Trophoblast cell (in vitro differentiated cells and primary cell): ENCODE measurements at regions not wholly inside any gene's neighbourhood (a gene's known extent, or its start where the extent isn't known, plus 50 kb on each side); places are given as distances from the start of the nearest gene placed in this dataset.

ENCODE experiments used
- DNase-seq, 2 donors: peaks; one replicate each; pipeline ENCODE4 v3.0.0-alpha.2; 2016
- H2AFZ ChIP-seq: 2 replicates; pipeline ENCODE4 v1.6.1; 2013; ENCODE audit warnings: low read length, moderate library complexity, mild to moderate bottlenecking; ENCODE audit not compliant: insufficient read depth, poor library complexity
- H2AK5ac ChIP-seq: 2 replicates; pipeline ENCODE4 v1.6.1; 2013; ENCODE audit warnings: mild to moderate bottlenecking, low read length
- H2BK120ac ChIP-seq: 2 replicates; pipeline ENCODE4 v1.6.1; 2013; ENCODE audit warnings: low read length, mild to moderate bottlenecking, moderate library complexity; ENCODE audit not compliant: insufficient read depth, poor library complexity
- H2BK12ac ChIP-seq: 2 replicates; pipeline ENCODE4 v1.6.1; 2013; ENCODE audit warnings: mild to moderate bottlenecking, low read length, moderate library complexity
- H2BK5ac ChIP-seq: 2 replicates; pipeline ENCODE4 v1.6.1; 2013; ENCODE audit warnings: low read length, low read depth, moderate library complexity, mild to moderate bottlenecking; ENCODE audit not compliant: poor library complexity
- H3K14ac ChIP-seq: 2 replicates; pipeline ENCODE4 v1.6.1; 2013; ENCODE audit warnings: mild to moderate bottlenecking, low read length
- H3K18ac ChIP-seq: 2 replicates; pipeline ENCODE4 v1.6.1; 2013; ENCODE audit warnings: mild to moderate bottlenecking, low read length
- H3K23ac ChIP-seq: 2 replicates; pipeline ENCODE4 v1.6.1; 2013; ENCODE audit warnings: low read length
- H3K27ac ChIP-seq: 2 replicates; pipeline ENCODE4 v1.5.1; 2013; ENCODE audit warnings: low read depth, mild to moderate bottlenecking, inconsistent platforms, low read length, moderate library complexity
- H3K27me3 ChIP-seq: 2 replicates; pipeline ENCODE4 v1.6.1; 2013; ENCODE audit warnings: inconsistent platforms, mild to moderate bottlenecking, low read length, moderate library complexity; ENCODE audit not compliant: insufficient read depth
- H3K36me3 ChIP-seq, 2 experiments: 1 replicate in 1 of 2; 2 replicates in 1 of 2; pipeline ENCODE4 v1.6.1; 2013; ENCODE audit warnings: low read length in 2 of 2, mild to moderate bottlenecking in 2 of 2, moderate library complexity in 1 of 2; ENCODE audit not compliant: insufficient read depth in 2 of 2, control insufficient read depth in 1 of 2
- H3K4ac ChIP-seq: 2 replicates; pipeline ENCODE4 v1.6.1; 2013; ENCODE audit warnings: low read depth, mild to moderate bottlenecking, low read length, moderate library complexity
- H3K4me1 ChIP-seq, 2 experiments: 1 replicate in 1 of 2; 2 replicates in 1 of 2; pipeline ENCODE4 v1.6.1; 2013; ENCODE audit warnings: low read length in 2 of 2, mild to moderate bottlenecking in 2 of 2, moderate library complexity in 1 of 2; ENCODE audit not compliant: insufficient read depth in 2 of 2, control insufficient read depth in 1 of 2
- H3K4me2 ChIP-seq: 2 replicates; pipeline ENCODE4 v1.6.1; 2013; ENCODE audit warnings: inconsistent platforms, mild to moderate bottlenecking, low read length, moderate library complexity
- H3K4me3 ChIP-seq: 2 replicates; pipeline ENCODE4 v1.5.1; 2013; ENCODE audit warnings: mild to moderate bottlenecking, low read depth, low read length, inconsistent platforms
- H3K79me1 ChIP-seq: one replicate; pipeline ENCODE4 v1.6.1; 2013; ENCODE audit warnings: low read length
- H3K79me2 ChIP-seq: 2 replicates; pipeline ENCODE4 v1.6.1; 2013; ENCODE audit warnings: low read length, mild to moderate bottlenecking; ENCODE audit not compliant: control insufficient read depth, insufficient read depth, poor library complexity
- H3K9ac ChIP-seq: 2 replicates; pipeline ENCODE4 v1.6.1; 2013; ENCODE audit warnings: mild to moderate bottlenecking, low read length
- H3K9me3 ChIP-seq: 2 replicates; pipeline ENCODE4 v1.6.1; 2013; ENCODE audit warnings: low read depth, mild to moderate bottlenecking, control low read depth, inconsistent platforms, low read length; ENCODE audit not compliant: insufficient read depth
- H4K12ac ChIP-seq: 2 replicates; pipeline ENCODE4 v1.6.1; 2013; ENCODE audit warnings: low read depth, mild to moderate bottlenecking, low read length, moderate library complexity
- H4K8ac ChIP-seq: 2 replicates; pipeline ENCODE4 v1.6.1; 2013; ENCODE audit warnings: low read depth, mild to moderate bottlenecking, low read length, moderate library complexity
- H4K91ac ChIP-seq: one replicate; pipeline ENCODE4 v1.6.1; 2013; ENCODE audit warnings: low read depth, mild to moderate bottlenecking, low read length, moderate library complexity
- WGBS: extraction: QIAGEN DNeasy Blood & Tissue Kit; methylation state at CpG from one replicate; pipeline ENCODE4 v1.1.7; 2013; ENCODE audit warnings: missing lambda C conversion rate; ENCODE audit not compliant: insufficient read length, insufficient coverage; ENCODE audit errors: extremely low coverage; 5-methylcytosine and 5-hydroxymethylcytosine counted together

DNA sequence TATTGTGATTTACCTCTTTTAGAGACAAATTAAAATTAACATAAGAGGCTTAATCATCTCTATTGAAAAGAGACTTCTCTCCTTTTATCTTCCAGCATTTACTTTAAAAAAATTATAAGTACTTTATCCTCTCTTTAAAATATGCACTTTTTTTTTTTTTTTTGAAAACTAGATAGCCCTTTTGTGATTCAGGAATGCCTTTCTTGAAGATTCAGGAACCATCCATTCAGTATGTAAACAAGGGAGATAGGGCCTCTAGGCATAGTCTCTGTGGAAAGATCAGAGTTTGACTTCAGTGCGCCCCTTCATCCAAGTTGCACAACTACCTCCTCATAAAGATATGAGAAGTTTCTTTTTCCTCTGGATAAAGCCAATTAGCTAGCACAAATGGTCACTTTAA lies 1163.7 kb downstream of the SI start:
- Histone ChIP-seq H3K36me3 (no peaks in the 10 kb centered on the region), H3K27ac (no peak overlapping the region), H3K23ac (no peak overlapping the region), H3K4me1 (no peaks in the 10 kb centered on the region), H3K4me3 (no peak overlapping the region), H3K9me3 (no peaks in the 10 kb centered on the region), H3K18ac (no peak overlapping the region), H3K79me2 (no peaks in the 10 kb centered on the region), H3K4ac (no peak overlapping the region), H2BK5ac (no peak overlapping the region), H3K4me2 (no peak overlapping the region), H4K12ac (no peak overlapping the region), H2BK120ac (no peak overlapping the region), H4K91ac (no peak overlapping the region), H3K79me1 (no peaks in the 10 kb centered on the region), H2BK12ac (no peak overlapping the region), H4K8ac (no peak overlapping the region), H2AFZ (no peak overlapping the region), H3K14ac (no peak overlapping the region), H3K9ac (no peak overlapping the region), H3K27me3 (no peaks in the 10 kb centered on the region), H2AK5ac (no peak overlapping the region)
- no CpG with 5 or more reads among the region's 1 CpG for WGBS
- peak in 1 of 2 donors; percentile 4 for DNase-seq

DNA sequence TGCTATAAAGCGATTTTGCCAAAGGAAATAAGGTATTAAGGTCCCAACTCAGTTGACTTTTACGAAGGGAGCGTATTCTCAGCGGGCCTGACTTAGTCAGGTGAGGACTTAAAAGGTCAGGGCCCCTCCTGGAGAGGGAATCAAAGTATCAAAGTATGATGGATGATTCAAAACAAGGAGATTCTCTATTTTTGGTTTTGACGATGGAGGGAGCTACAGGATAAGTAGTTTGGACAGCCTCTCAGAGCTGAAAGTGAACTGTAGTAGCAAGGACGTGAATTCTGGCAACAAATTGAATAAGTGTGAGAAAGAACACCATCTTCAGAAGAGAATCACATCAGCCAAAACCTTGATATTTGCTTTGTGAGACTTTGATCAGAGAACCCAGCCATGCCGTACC lies 1186.5 kb downstream of the SI start:
- no peak overlapping the region for H2BK120ac ChIP-seq
- no peak overlapping the region for H3K27ac ChIP-seq
- no peak overlapping the region for H3K4ac ChIP-seq
- no peak overlapping the region for H4K12ac ChIP-seq
- no peak overlapping the region for H3K18ac ChIP-seq
- H3K4me2 ChIP-seq, result no peak overlapping the region
- no peaks in the 10 kb centered on the region for H3K27me3 ChIP-seq
- H3K36me3 ChIP-seq, result no peaks in the 10 kb centered on the region
- no peaks in the 10 kb centered on the region for H3K9me3 ChIP-seq
- H3K23ac ChIP-seq, result no peak overlapping the region
- no peak overlapping the region for H3K4me3 ChIP-seq
- DNase-seq, result peak in 1 of 2 donors; percentile 7
- H3K79me2 ChIP-seq, result no peaks in the 10 kb centered on the region
- WGBS, result no CpG with 5 or more reads among the region's 7 CpGs
- H3K79me1 ChIP-seq, result no peaks in the 10 kb centered on the region
- no peak overlapping the region for H4K91ac ChIP-seq
- H3K4me1 ChIP-seq, result no peaks in the 10 kb centered on the region
- H3K9ac ChIP-seq, result no peak overlapping the region
- H3K14ac ChIP-seq, result no peak overlapping the region
- no peak overlapping the region for H2BK5ac ChIP-seq
- no peak overlapping the region for H2AFZ ChIP-seq
- no peak overlapping the region for H2BK12ac ChIP-seq
- H4K8ac ChIP-seq, result no peak overlapping the region
- no peak overlapping the region for H2AK5ac ChIP-seq

DNA sequence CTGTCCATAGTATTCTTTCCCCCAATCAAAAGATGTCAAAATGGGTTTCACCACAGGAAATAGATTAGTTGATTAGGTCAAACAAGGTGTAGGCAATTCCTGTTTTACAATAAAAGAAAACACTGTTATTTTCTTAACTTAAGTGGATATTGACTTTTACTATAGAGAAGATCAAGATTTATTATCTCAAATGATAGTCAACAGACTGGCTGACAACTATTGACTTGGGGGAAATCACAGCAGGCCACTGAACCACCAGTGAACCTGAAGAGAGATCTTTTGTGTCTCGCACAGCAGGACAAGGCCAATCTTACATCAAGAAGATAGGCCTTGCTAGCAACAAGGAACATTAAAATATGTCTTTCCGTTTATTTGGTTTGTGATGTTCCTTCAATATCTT lies 1187.6 kb downstream of the SI start:
- H3K23ac ChIP-seq, result no peak overlapping the region
- no peak overlapping the region for H3K9ac ChIP-seq
- H2AK5ac ChIP-seq, result no peak overlapping the region
- H3K9me3 ChIP-seq, result no peaks in the 10 kb centered on the region
- H3K27ac ChIP-seq, result no peak overlapping the region
- H4K12ac ChIP-seq, result no peak overlapping the region
- H2BK12ac ChIP-seq, result no peak overlapping the region
- no peak overlapping the region for H4K8ac ChIP-seq
- H2AFZ ChIP-seq, result no peak overlapping the region
- H2BK5ac ChIP-seq, result no peak overlapping the region
- H4K91ac ChIP-seq, result no peak overlapping the region
- no peak overlapping the region for H3K4me2 ChIP-seq
- H3K4me1 ChIP-seq, result no peaks in the 10 kb centered on the region
- no peak for DNase-seq
- no peaks in the 10 kb centered on the region for H3K79me1 ChIP-seq
- no peaks in the 10 kb centered on the region for H3K27me3 ChIP-seq
- WGBS, result no CpG with 5 or more reads among the region's 2 CpGs
- no peak overlapping the region for H3K14ac ChIP-seq
- H2BK120ac ChIP-seq, result no peak overlapping the region
- H3K36me3 ChIP-seq, result no peaks in the 10 kb centered on the region
- H3K4ac ChIP-seq, result no peak overlapping the region
- H3K4me3 ChIP-seq, result no peak overlapping the region
- no peaks in the 10 kb centered on the region for H3K79me2 ChIP-seq
- H3K18ac ChIP-seq, result no peak overlapping the region

DNA sequence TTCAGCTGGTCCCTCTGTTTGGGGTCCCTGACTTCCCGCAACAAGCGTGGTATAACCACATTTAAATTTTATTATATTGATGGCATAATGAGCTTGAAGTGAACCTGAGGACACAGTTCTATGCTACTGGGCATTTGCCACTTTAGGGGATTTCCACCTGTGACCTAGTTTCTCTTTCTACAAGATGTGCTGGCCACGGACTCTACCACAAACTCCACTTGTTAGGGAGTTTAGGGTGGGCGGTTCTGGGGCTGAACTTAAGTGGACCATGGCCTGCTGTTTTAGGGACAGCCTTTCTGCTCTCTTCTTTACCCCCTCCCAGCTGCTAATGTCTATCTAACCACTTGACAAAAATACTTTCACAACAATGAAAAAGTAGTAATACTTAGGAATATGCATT lies 1199.1 kb downstream of the SI start:
- Histone ChIP-seq H4K8ac (no peak overlapping the region), H3K79me1 (no peaks in the 10 kb centered on the region), H4K12ac (no peak overlapping the region), H3K36me3 (no peaks in the 10 kb centered on the region), H3K4ac (no peak overlapping the region), H2BK120ac (no peak overlapping the region), H4K91ac (no peak overlapping the region), H3K9ac (no peak overlapping the region), H3K23ac (no peak overlapping the region), H3K27me3 (no peaks in the 10 kb centered on the region), H3K27ac (no peak overlapping the region), H2BK5ac (no peak overlapping the region), H2AFZ (no peak overlapping the region), H3K14ac (no peak overlapping the region), H3K18ac (no peak overlapping the region), H3K4me3 (no peak overlapping the region), H2BK12ac (no peak overlapping the region), H3K4me2 (no peak overlapping the region), H2AK5ac (no peak overlapping the region), H3K4me1 (no peaks in the 10 kb centered on the region), H3K79me2 (no peaks in the 10 kb centered on the region), H3K9me3 (no peaks in the 10 kb centered on the region)
- no peak for DNase-seq
- no CpG with 5 or more reads among the region's 4 CpGs for WGBS
